ENCODE measurements at regions not wholly inside any gene's neighbourhood (a gene's known extent, or its start where the extent isn't known, plus 50 kb on each side); places are given as distances from the start of the nearest gene placed in this dataset.

GRCh38 chr7:7104971-7105370, 77.4 kb upstream of the C1GALT1 start:
- no peak for TF ChIP-seq CTCF (IDR thresholded peaks at IDR 0.05; ENCODE audit: insufficient read depth, low read depth, low read length)
- TF ChIP-seq EZH2 (IDR thresholded peaks at IDR 0.05; ENCODE audit: insufficient read depth, low read length): no peak

All from astrocyte (in vitro differentiated cells and primary cell).